GM23248 (cell line): ENCODE measurements at regions not wholly inside any gene's neighbourhood (a gene's known extent, or its start where the extent isn't known, plus 50 kb on each side); places are given as distances from the start of the nearest gene placed in this dataset.

Source experiments
- DNase-seq: peaks from one replicate; pipeline ENCODE4 v3.0.0-alpha.2; 2015
- H2AFZ ChIP-seq: fragments of 200-600 bp; sonication (generic); 2 replicates; pipeline ENCODE4 v1.6.1; 2016; ENCODE audit warnings: antibody characterized with exemption
- H3F3A ChIP-seq: fragments of 200-600 bp; sonication (generic); 2 replicates; pipeline ENCODE4 v1.6.1; 2016; ENCODE audit warnings: mild to moderate bottlenecking, antibody characterized with exemption, mixed run types; ENCODE audit not compliant: insufficient read depth
- H3K27ac ChIP-seq: fragments of 200-600 bp; sonication (generic); 2 replicates; pipeline ENCODE4 v1.5.1; 2016; ENCODE audit warnings: mild to moderate bottlenecking
- H3K27me3 ChIP-seq: fragments of 200-600 bp; sonication (generic); replicated peaks from 2 replicates; pipeline ENCODE4 v1.6.1; 2016; ENCODE audit warnings: mild to moderate bottlenecking; ENCODE audit not compliant: insufficient read depth
- H3K36me3 ChIP-seq: fragments of 200-600 bp; sonication (generic); 2 replicates; pipeline ENCODE4 v1.6.1; 2016; ENCODE audit warnings: low read depth, mild to moderate bottlenecking
- H3K4me1 ChIP-seq: fragments of 200-600 bp; sonication (generic); 2 replicates; pipeline ENCODE4 v1.6.1; 2016; ENCODE audit warnings: mild to moderate bottlenecking; ENCODE audit not compliant: insufficient read depth
- H3K4me2 ChIP-seq: fragments of 200-600 bp; sonication (generic); one replicate; pipeline ENCODE4 v1.6.1; 2016; ENCODE audit warnings: mild to moderate bottlenecking; ENCODE audit not compliant: unreplicated experiment
- H3K4me3 ChIP-seq: fragments of 200-600 bp; sonication (generic); 2 replicates; pipeline ENCODE4 v1.5.1; 2016; ENCODE audit warnings: mild to moderate bottlenecking
- H3K79me2 ChIP-seq: fragments of 200-600 bp; sonication (generic); 2 replicates; pipeline ENCODE4 v1.6.1; 2016; ENCODE audit warnings: mild to moderate bottlenecking; ENCODE audit not compliant: insufficient read depth
- H3K9ac ChIP-seq: fragments of 200-600 bp; sonication (generic); 2 replicates; pipeline ENCODE4 v1.6.1; 2016; ENCODE audit warnings: mild to moderate bottlenecking
- H3K9me2 ChIP-seq: fragments of 200-600 bp; sonication (generic); 2 replicates; pipeline ENCODE4 v1.6.1; 2016; ENCODE audit warnings: mixed run types, mild to moderate bottlenecking, moderate library complexity; ENCODE audit not compliant: insufficient read depth
- H3K9me3 ChIP-seq: fragments of 200-600 bp; sonication (generic); one replicate; pipeline ENCODE4 v1.6.1; 2017; ENCODE audit warnings: low read depth
- H4K20me1 ChIP-seq: fragments of 200-600 bp; sonication (generic); 2 replicates; pipeline ENCODE4 v1.6.0; 2016; ENCODE audit not compliant: insufficient read depth
- EZH2 ChIP-seq: fragments of 200-600 bp; sonication (generic); IDR thresholded peaks from 2 replicates; pipeline ENCODE4 v1.6.1; 2018; ENCODE audit warnings: antibody characterized with exemption, mild to moderate bottlenecking; ENCODE audit not compliant: insufficient read depth, poor library complexity, severe bottlenecking
- EZH2phosphoT487 ChIP-seq: fragments of 200-600 bp; sonication (generic); IDR thresholded peaks from 2 replicates; pipeline ENCODE4 v1.6.1; 2018; ENCODE audit warnings: antibody characterized with exemption, moderate library complexity, mild to moderate bottlenecking, low read depth; ENCODE audit not compliant: insufficient read depth
- WGBS, 2 experiments: methylation state at CpG; one replicate each; pipeline ENCODE4 v1.1.6; 2015 to 2017; ENCODE audit warnings: low lambda C conversion rate in 2 of 2, low coverage in 1 of 2; ENCODE audit errors: missing lambda C conversion rate in 2 of 2; 5-methylcytosine and 5-hydroxymethylcytosine counted together
- in situ Hi-C: fragments of 300-500 bp; cut with MboI; formaldehyde crosslinking; loops from 2 replicates; pipeline ENCODE4 v1.15.0; 2020

DNA sequence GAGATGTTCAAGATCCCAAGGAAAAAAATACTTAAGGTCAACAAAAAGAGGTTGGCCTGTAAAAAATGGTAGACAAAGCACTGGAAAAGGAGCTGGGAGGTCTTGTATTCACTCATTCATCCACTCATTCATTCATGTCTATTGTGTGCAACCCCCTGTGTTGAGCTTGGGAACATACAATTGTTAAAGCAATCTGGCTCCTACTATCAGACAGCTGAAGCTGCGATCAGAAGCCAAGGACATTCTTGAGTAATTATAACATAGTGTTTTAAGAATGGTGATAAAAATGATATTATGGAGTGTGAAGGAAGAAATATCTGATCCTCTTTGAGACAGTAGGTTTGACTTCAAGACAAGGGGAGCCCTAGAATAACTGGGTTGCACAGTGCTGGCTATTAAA lies 693.4 kb downstream of the TOX3 start:
- DNase-seq, result no peak
- H3K4me3 ChIP-seq, result no peak overlapping the region
- in situ Hi-C loops, result loop anchor here (10.0 kb wide), 1 partner anchor 59 kb away; no protein-coding TSS in a partner anchor
- TF ChIP-seq EZH2phosphoT487, result no peak
- TF ChIP-seq EZH2, result no peak
- H3K36me3 ChIP-seq, result no peaks in the 10 kb centered on the region
- no peaks in the 10 kb centered on the region for H3F3A ChIP-seq
- H2AFZ ChIP-seq, result no peak overlapping the region
- H3K9me2 ChIP-seq, result no peaks in the 10 kb centered on the region
- no peaks in the 10 kb centered on the region for H3K9me3 ChIP-seq
- no peaks in the 10 kb centered on the region for H4K20me1 ChIP-seq
- no peak overlapping the region for H3K4me2 ChIP-seq
- H3K9ac ChIP-seq, result no peak overlapping the region
- no peaks in the 10 kb centered on the region for H3K27me3 ChIP-seq
- 4 to 9% methylated on average over 1 of the region's 1 CpG for WGBS, 2 experiments
- no peak overlapping the region for H3K27ac ChIP-seq
- no peaks in the 10 kb centered on the region for H3K4me1 ChIP-seq
- no peaks in the 10 kb centered on the region for H3K79me2 ChIP-seq

DNA sequence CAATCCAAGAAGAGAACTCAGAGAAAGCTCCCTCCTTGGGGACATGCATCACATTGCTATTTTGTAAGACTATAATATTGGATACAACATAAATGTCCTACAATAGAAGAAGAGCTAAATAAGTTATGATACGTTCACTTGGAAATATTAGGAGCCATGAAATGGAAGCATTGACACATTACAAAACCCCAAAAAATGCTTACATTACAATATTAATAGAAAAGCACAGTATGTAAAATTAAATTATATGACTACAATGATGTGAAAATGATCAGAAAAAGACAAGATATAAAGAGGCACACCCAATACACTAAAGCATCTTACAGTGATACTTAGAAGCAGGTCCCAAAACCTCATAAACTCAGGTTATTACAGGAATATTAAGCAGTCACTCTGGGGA lies 694.1 kb downstream of the TOX3 start:
- Histone ChIP-seq H3K27ac (no peak overlapping the region), H3K9me2 (no peaks in the 10 kb centered on the region), H3K4me2 (no peak overlapping the region), H3K9me3 (no peaks in the 10 kb centered on the region), H4K20me1 (no peaks in the 10 kb centered on the region), H3K27me3 (no peaks in the 10 kb centered on the region), H3K4me3 (no peak overlapping the region), H3K9ac (no peak overlapping the region), H2AFZ (no peak overlapping the region), H3K79me2 (no peaks in the 10 kb centered on the region), H3K4me1 (no peaks in the 10 kb centered on the region), H3F3A (no peaks in the 10 kb centered on the region), H3K36me3 (no peaks in the 10 kb centered on the region)
- 44 to 45% methylated on average over 1 of the region's 1 CpG for WGBS, 2 experiments
- TF ChIP-seq EZH2phosphoT487 (no peak), EZH2 (no peak)
- in situ Hi-C loops, result loop anchor here (10.0 kb wide), 1 partner anchor 58 kb away; no protein-coding TSS in a partner anchor
- no peak for DNase-seq

DNA sequence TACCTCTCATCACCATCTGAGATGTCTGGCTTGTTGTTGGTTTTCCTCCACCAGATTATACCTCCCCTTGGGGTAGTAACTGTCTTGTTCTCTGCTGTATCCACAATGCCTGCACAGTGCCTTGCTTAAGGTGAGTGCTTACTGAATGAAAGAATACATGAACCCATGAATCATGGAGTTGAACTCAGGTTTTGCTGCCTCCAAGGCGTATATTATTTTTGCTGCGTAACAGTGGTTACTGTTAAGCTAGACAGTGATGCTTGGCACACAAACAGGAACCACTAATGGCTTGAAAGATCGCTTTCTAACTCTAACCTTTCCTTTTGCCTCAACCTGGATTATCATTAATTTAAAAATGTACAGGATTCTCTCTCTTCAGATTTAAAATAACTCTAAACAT lies 695.8 kb downstream of the TOX3 start:
- Histone ChIP-seq H4K20me1 (no peaks in the 10 kb centered on the region), H3K4me1 (no peaks in the 10 kb centered on the region), H3F3A (no peaks in the 10 kb centered on the region), H3K36me3 (no peaks in the 10 kb centered on the region), H2AFZ (no peak overlapping the region), H3K4me3 (no peak overlapping the region), H3K9me3 (no peaks in the 10 kb centered on the region), H3K79me2 (no peaks in the 10 kb centered on the region), H3K4me2 (no peak overlapping the region), H3K9ac (no peak overlapping the region), H3K27ac (no peak overlapping the region), H3K27me3 (no peaks in the 10 kb centered on the region), H3K9me2 (no peaks in the 10 kb centered on the region)
- 64 to 70% methylated on average over 3 of the region's 3 CpGs for WGBS, 2 experiments
- no peak for TF ChIP-seq EZH2phosphoT487
- TF ChIP-seq EZH2, result no peak
- in situ Hi-C loops, result loop anchor here (10.0 kb wide), 1 partner anchor 56 kb away; no protein-coding TSS in a partner anchor
- DNase-seq, result no peak

DNA sequence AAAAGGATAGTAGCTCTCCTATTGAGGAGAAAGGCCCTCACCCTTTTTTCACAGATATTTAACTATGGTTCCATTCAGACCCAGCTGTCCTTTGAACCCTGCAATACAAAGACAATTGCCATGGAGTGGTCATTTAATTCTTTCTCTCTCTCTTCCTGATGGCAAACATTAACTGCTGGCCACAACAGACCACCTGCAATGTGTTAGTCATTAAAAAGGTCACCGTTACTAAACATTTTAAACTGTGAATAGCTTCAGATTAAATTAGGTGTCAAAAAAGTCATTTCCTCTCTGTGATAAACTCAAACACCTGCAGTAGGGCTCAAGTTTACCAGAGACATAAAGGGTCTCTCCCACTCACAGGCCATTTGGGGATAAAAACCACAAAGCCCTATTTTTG lies 697.2 kb downstream of the TOX3 start:
- TF ChIP-seq EZH2 (no peak), EZH2phosphoT487 (no peak)
- no peak for DNase-seq
- Histone ChIP-seq H3K4me3 (no peak overlapping the region), H2AFZ (no peak overlapping the region), H3K27ac (no peak overlapping the region), H3K79me2 (no peaks in the 10 kb centered on the region), H3K4me1 (no peaks in the 10 kb centered on the region), H3K9ac (no peak overlapping the region), H3K9me3 (no peaks in the 10 kb centered on the region), H3K4me2 (no peak overlapping the region), H3K36me3 (no peaks in the 10 kb centered on the region), H3K27me3 (no peaks in the 10 kb centered on the region), H3K9me2 (no peaks in the 10 kb centered on the region), H4K20me1 (no peaks in the 10 kb centered on the region), H3F3A (no peaks in the 10 kb centered on the region)
- WGBS, 2 experiments, result 67 to 71% methylated on average over 1 of the region's 1 CpG
- in situ Hi-C loops, result loop anchor here (10.0 kb wide), 1 partner anchor 55 kb away; no protein-coding TSS in a partner anchor
